Sigmoid colon (tissue), 4 donors: ENCODE measurements at regions not wholly inside any gene's neighbourhood (a gene's known extent, or its start where the extent isn't known, plus 50 kb on each side); places are given as distances from the start of the nearest gene placed in this dataset.

Experiments
- EP300 ChIP-seq, 4 donors: sonication (generic); formaldehyde crosslinking; IDR thresholded peaks; one replicate each; pipeline ENCODE4 v1.6.1; 2017; ENCODE audit warnings: antibody characterized with exemption in 4 of 4
- POLR2A ChIP-seq, 2 donors: fragments of 450-650 bp; IDR thresholded peaks; one replicate each; pipeline ENCODE4 v1.6.1; 2016; ENCODE audit warnings: antibody characterized with exemption in 2 of 2, mild to moderate bottlenecking in 2 of 2, moderate library complexity in 2 of 2
- POLR2AphosphoS5 ChIP-seq, 4 donors: sonication (generic); formaldehyde crosslinking; IDR thresholded peaks; one replicate each; pipeline ENCODE4 v1.6.1; 2017; ENCODE audit warnings: antibody characterized with exemption in 4 of 4
- TF ChIP-seq, protein P1 (sequence below), 4 experiments: fragments of 450-650 bp in 3 of 4; fragments of 200-600 bp in 1 of 4; IDR thresholded peaks; one replicate each; pipeline ENCODE4 v1.5.1; 2016 to 2019; ENCODE audit warnings: antibody characterized with exemption in 4 of 4, mild to moderate bottlenecking in 3 of 4, moderate library complexity in 2 of 4

DNA sequence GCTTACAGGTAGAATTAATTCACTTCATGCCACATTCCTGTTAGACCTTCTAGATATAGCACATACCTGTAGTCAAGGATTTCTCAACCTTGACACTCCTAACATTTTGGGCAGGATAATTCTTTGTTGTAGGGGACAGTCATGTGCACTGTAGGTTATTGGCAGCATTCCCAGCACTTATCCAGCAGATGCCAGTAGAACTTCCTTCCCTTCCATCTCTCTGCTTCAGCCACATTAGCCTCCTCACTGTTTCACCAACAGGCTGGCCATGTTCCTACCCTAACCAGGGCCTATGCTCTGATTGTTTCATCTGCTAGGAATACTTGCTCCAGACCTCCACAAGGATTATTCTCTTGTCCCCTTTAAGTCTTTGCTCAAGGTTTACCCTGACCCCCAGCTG, 68.0 kb upstream of the STAC start:
- TF ChIP-seq POLR2AphosphoS5 (IDR thresholded peaks at IDR 0.05): no peak
- TF ChIP-seq, protein P1, sequence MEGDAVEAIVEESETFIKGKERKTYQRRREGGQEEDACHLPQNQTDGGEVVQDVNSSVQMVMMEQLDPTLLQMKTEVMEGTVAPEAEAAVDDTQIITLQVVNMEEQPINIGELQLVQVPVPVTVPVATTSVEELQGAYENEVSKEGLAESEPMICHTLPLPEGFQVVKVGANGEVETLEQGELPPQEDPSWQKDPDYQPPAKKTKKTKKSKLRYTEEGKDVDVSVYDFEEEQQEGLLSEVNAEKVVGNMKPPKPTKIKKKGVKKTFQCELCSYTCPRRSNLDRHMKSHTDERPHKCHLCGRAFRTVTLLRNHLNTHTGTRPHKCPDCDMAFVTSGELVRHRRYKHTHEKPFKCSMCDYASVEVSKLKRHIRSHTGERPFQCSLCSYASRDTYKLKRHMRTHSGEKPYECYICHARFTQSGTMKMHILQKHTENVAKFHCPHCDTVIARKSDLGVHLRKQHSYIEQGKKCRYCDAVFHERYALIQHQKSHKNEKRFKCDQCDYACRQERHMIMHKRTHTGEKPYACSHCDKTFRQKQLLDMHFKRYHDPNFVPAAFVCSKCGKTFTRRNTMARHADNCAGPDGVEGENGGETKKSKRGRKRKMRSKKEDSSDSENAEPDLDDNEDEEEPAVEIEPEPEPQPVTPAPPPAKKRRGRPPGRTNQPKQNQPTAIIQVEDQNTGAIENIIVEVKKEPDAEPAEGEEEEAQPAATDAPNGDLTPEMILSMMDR (IDR thresholded peaks at IDR 0.05): no peak
- TF ChIP-seq POLR2A (IDR thresholded peaks at IDR 0.05): no peak
- TF ChIP-seq EP300 (IDR thresholded peaks at IDR 0.05): no peak
